ENCODE measurements at regions not wholly inside any gene's neighbourhood (a gene's known extent, or its start where the extent isn't known, plus 50 kb on each side); places are given as distances from the start of the nearest gene placed in this dataset.

DNA sequence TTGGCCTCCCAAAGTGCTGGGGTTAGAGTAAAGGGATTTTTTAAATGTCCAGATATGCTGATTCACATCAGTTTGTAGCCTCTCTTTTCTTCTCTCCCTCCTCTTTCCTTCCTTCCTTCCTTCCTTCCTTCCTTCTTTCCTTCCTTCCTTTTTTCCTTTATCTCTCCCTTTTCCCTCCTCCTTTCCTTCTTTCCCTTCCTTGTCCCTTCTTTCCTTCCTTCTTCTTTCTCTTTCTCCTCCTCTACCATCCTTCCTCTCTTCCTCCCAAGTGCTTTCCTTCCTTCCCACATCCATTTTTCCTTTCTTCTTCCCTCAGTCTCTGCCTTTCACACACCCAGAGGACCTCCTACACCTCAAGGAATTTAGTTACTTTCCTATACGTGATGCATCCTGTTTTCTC is 671.8 kb downstream of the HS3ST4 start:
- no peak for TF ChIP-seq EZH2 (IDR thresholded peaks at IDR 0.05; ENCODE audit: insufficient read depth, poor library complexity, severe bottlenecking)
- no peak for TF ChIP-seq EZH2phosphoT487 (IDR thresholded peaks at IDR 0.05; ENCODE audit: insufficient read depth, low read depth)
